IMR-90 (cell line): ENCODE measurements at regions not wholly inside any gene's neighbourhood (a gene's known extent, or its start where the extent isn't known, plus 50 kb on each side); places are given as distances from the start of the nearest gene placed in this dataset.

Experiments used
- BHLHE40 ChIP-seq: fragments of 150-350 bp; IDR thresholded peaks from 2 replicates; pipeline ENCODE4 v1.6.1; 2016; ENCODE audit warnings: mild to moderate bottlenecking, low read depth, low read length
- CEBPB ChIP-seq: IDR thresholded peaks from 2 replicates; pipeline ENCODE4 v1.6.1; 2012; ENCODE audit warnings: low read depth, low read length, improper control_type of control experiment
- MAFK ChIP-seq: IDR thresholded peaks from 2 replicates; pipeline ENCODE4 v1.6.1; 2012; ENCODE audit warnings: low read depth, low read length, improper control_type of control experiment
- MXI1 ChIP-seq: IDR thresholded peaks from 2 replicates; pipeline ENCODE4 v1.6.1; 2012; ENCODE audit warnings: low read depth, mild to moderate bottlenecking, low read length, moderate library complexity, borderline replicate concordance
- POLR2A ChIP-seq: IDR thresholded peaks from 2 replicates; pipeline ENCODE4 v1.6.1; 2012; ENCODE audit warnings: mild to moderate bottlenecking, low read depth, low read length
- RAD21 ChIP-seq: IDR thresholded peaks from 2 replicates; pipeline ENCODE4 v1.6.1; 2012; ENCODE audit warnings: low read length, improper control_type of control experiment
- RFX5 ChIP-seq: IDR thresholded peaks from 2 replicates; pipeline ENCODE4 v1.8.0; 2012; ENCODE audit warnings: low read depth, mild to moderate bottlenecking, low read length, moderate library complexity
- TF ChIP-seq, protein P1 (sequence below): conservative IDR thresholded peaks from 2 replicates; pipeline ENCODE4 v1.5.1; 2012; ENCODE audit warnings: mild to moderate bottlenecking, low read depth, low read length, improper control_type of control experiment
- TF ChIP-seq, protein P2 (sequence below): fragments of 150-350 bp; IDR thresholded peaks from 2 replicates; pipeline ENCODE4 v1.6.1; 2017; ENCODE audit warnings: mild to moderate bottlenecking, antibody characterized with exemption, low read length, low read depth

DNA sequence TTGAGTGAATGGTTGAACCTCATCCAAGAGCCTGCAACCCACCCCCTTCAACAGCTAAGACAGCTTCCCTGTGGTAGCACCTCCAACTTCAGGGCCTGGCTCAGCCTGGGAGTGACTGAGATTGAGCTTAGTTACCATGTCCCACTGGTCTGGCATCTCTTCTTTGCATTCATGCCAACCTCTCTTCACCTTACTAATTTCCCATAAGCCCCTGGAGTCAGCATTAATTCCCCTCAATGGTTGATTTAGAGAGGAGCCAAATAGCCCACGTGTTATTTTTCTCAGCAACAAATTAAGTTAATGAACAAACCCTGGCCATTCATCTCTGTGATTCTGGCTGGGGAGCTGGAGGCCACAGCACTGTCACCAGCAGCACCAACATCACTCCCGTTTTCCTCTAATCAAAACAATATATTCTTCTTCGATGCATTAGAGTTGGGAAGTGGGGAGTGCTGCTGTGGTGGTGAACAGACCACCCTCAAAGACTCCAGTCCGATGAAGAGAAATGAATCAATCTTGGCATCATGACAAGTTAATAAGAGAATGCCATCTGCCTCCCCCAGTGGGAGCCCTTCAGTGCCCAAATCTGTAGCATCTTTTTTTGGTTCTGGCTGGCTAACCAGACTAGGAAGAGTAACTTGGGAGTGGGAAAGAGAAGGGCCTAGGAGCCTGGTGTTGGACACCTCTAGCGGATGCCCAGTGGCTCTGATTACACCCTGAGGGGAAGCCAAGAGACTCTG is 83.2 kb upstream of the ADRA1D start:
- TF ChIP-seq, protein P1, sequence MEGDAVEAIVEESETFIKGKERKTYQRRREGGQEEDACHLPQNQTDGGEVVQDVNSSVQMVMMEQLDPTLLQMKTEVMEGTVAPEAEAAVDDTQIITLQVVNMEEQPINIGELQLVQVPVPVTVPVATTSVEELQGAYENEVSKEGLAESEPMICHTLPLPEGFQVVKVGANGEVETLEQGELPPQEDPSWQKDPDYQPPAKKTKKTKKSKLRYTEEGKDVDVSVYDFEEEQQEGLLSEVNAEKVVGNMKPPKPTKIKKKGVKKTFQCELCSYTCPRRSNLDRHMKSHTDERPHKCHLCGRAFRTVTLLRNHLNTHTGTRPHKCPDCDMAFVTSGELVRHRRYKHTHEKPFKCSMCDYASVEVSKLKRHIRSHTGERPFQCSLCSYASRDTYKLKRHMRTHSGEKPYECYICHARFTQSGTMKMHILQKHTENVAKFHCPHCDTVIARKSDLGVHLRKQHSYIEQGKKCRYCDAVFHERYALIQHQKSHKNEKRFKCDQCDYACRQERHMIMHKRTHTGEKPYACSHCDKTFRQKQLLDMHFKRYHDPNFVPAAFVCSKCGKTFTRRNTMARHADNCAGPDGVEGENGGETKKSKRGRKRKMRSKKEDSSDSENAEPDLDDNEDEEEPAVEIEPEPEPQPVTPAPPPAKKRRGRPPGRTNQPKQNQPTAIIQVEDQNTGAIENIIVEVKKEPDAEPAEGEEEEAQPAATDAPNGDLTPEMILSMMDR, result no peak
- TF ChIP-seq POLR2A, result no peak
- TF ChIP-seq RFX5, result no peak
- TF ChIP-seq, protein P2, sequence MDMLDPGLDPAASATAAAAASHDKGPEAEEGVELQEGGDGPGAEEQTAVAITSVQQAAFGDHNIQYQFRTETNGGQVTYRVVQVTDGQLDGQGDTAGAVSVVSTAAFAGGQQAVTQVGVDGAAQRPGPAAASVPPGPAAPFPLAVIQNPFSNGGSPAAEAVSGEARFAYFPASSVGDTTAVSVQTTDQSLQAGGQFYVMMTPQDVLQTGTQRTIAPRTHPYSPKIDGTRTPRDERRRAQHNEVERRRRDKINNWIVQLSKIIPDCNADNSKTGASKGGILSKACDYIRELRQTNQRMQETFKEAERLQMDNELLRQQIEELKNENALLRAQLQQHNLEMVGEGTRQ, result no peak
- TF ChIP-seq CEBPB, result no peak
- no peak for TF ChIP-seq RAD21
- no peak for TF ChIP-seq MAFK
- no peak for TF ChIP-seq BHLHE40
- no peak for TF ChIP-seq MXI1
